ENCODE measurements at regions not wholly inside any gene's neighbourhood (a gene's known extent, or its start where the extent isn't known, plus 50 kb on each side); places are given as distances from the start of the nearest gene placed in this dataset.
"Not testable (repeated sequence)": the region's sequence is repeated elsewhere in the genome, so short reads cannot be mapped to it uniquely, and the experiment has no call there.

- DNase-seq (ENCODE audit: low read depth), result not testable (repeated sequence)
Measured at GRCh38 chr9:42377530-42378417, 194.3 kb downstream of the SPATA31A6 start.

GRCh38 chr9:42378418-42378815 lies 195.0 kb downstream of the SPATA31A6 start:
- no peak for DNase-seq (ENCODE audit: low read depth)

GRCh38 chr9:42379602-42380001 lies 196.1 kb downstream of the SPATA31A6 start:
- not testable (repeated sequence) for DNase-seq (ENCODE audit: low read depth)

GRCh38 chr9:42384585-42384984 lies 201.1 kb downstream of the SPATA31A6 start:
- not testable (repeated sequence) for DNase-seq (ENCODE audit: low read depth)

GRCh38 chr9:42385574-42386120 lies 202.2 kb downstream of the SPATA31A6 start:
- DNase-seq (ENCODE audit: low read depth), result not testable (repeated sequence)

- DNase-seq (ENCODE audit: low read depth), result no peak
Measured at GRCh38 chr9:42386477-42386876, 203.0 kb downstream of the SPATA31A6 start.

- DNase-seq (ENCODE audit: low read depth), result no peak
Measured at GRCh38 chr9:42388146-42388690, 204.8 kb downstream of the SPATA31A6 start.

- DNase-seq (ENCODE audit: low read depth), result no peak
Measured at GRCh38 chr9:42388846-42389245, 205.4 kb downstream of the SPATA31A6 start.

- not testable (repeated sequence) for DNase-seq (ENCODE audit: low read depth)
Measured at GRCh38 chr9:42392773-42393455, 209.5 kb downstream of the SPATA31A6 start.

- DNase-seq (ENCODE audit: low read depth), result no peak
Measured at GRCh38 chr9:42396318-42396717, 212.9 kb downstream of the SPATA31A6 start.

GRCh38 chr9:42397336-42397735 lies 213.9 kb downstream of the SPATA31A6 start:
- DNase-seq (ENCODE audit: low read depth), result peak; percentile 60

GRCh38 chr9:42402919-42403318 lies 219.5 kb downstream of the SPATA31A6 start:
- not testable (repeated sequence) for DNase-seq (ENCODE audit: low read depth)

- not testable (repeated sequence) for DNase-seq (ENCODE audit: low read depth)
Measured at GRCh38 chr9:42409581-42409980, 226.1 kb downstream of the SPATA31A6 start.

- not testable (repeated sequence) for DNase-seq (ENCODE audit: low read depth)
Measured at GRCh38 chr9:42412354-42412753, 228.9 kb downstream of the SPATA31A6 start.

- not testable (repeated sequence) for DNase-seq (ENCODE audit: low read depth)
Measured at GRCh38 chr9:42414865-42415264, 231.4 kb downstream of the SPATA31A6 start.

- DNase-seq (ENCODE audit: low read depth), result not testable (repeated sequence)
Measured at GRCh38 chr9:42419652-42420051, 236.2 kb downstream of the SPATA31A6 start.

- DNase-seq (ENCODE audit: low read depth), result not testable (repeated sequence)
Measured at GRCh38 chr9:42420324-42420723, 236.9 kb downstream of the SPATA31A6 start.

GRCh38 chr9:42421630-42422029 lies 238.2 kb downstream of the SPATA31A6 start:
- not testable (repeated sequence) for DNase-seq (ENCODE audit: low read depth)

- DNase-seq (ENCODE audit: low read depth), result peak; percentile 60
Measured at GRCh38 chr9:42430674-42431615, 247.5 kb downstream of the SPATA31A6 start.

GRCh38 chr9:42431616-42432010 lies 248.2 kb downstream of the SPATA31A6 start:
- not testable (repeated sequence) for DNase-seq (ENCODE audit: low read depth)

All from ELR (cell line).